NCI-H226 (cell line): ENCODE measurements at regions not wholly inside any gene's neighbourhood (a gene's known extent, or its start where the extent isn't known, plus 50 kb on each side); places are given as distances from the start of the nearest gene placed in this dataset.
A peak's percentile ranks its signal among the peaks of the same experiment; 100 is the strongest.

Experiments used
- DNase-seq: peaks from one replicate; pipeline ENCODE4 v3.0.0-alpha.2; 2015

- no peak for DNase-seq
These were observed 342.4 kb upstream of the CD180 start for GRCh38 chr5:67538855-67539506.

GRCh38 chr5:67537439-67538148 is 341.0 kb upstream of the CD180 start:
- DNase-seq, result no peak

- no peak for DNase-seq
These were observed 340.3 kb upstream of the CD180 start for GRCh38 chr5:67536866-67537265.

GRCh38 chr5:67530609-67531255 is 334.1 kb upstream of the CD180 start:
- no peak for DNase-seq

GRCh38 chr5:67528953-67529352 is 332.4 kb upstream of the CD180 start:
- no peak for DNase-seq

GRCh38 chr5:67526793-67527192 is 330.2 kb upstream of the CD180 start:
- DNase-seq, result no peak

GRCh38 chr5:67520161-67520908 is 323.7 kb upstream of the CD180 start:
- no peak for DNase-seq

GRCh38 chr5:67518227-67518626 is 321.6 kb upstream of the CD180 start:
- no peak for DNase-seq

- DNase-seq, result peak; percentile 85
These were observed 320.5 kb upstream of the CD180 start for GRCh38 chr5:67516948-67517565.

GRCh38 chr5:67515762-67516161 is 319.2 kb upstream of the CD180 start:
- DNase-seq, result no peak

GRCh38 chr5:67515020-67515689 is 318.6 kb upstream of the CD180 start:
- DNase-seq, result no peak

- no peak for DNase-seq
These were observed 316.2 kb upstream of the CD180 start for GRCh38 chr5:67512758-67513157.

- DNase-seq, result no peak
These were observed 315.3 kb upstream of the CD180 start for GRCh38 chr5:67511911-67512310.

GRCh38 chr5:67510204-67510603 is 313.6 kb upstream of the CD180 start:
- no peak for DNase-seq

- DNase-seq, result no peak
These were observed 313.0 kb upstream of the CD180 start for GRCh38 chr5:67509402-67510186.

GRCh38 chr5:67506241-67506640 is 309.6 kb upstream of the CD180 start:
- no peak for DNase-seq

- no peak for DNase-seq
These were observed 306.4 kb upstream of the CD180 start for GRCh38 chr5:67502951-67503350.

- DNase-seq, result no peak
These were observed 299.5 kb upstream of the CD180 start for GRCh38 chr5:67496051-67496450.

- DNase-seq, result no peak
These were observed 298.5 kb upstream of the CD180 start for GRCh38 chr5:67495072-67495471.

GRCh38 chr5:67494186-67494855 is 297.7 kb upstream of the CD180 start:
- no peak for DNase-seq

GRCh38 chr5:67493676-67494075 is 297.1 kb upstream of the CD180 start:
- DNase-seq, result no peak
